ENCODE measurements at regions not wholly inside any gene's neighbourhood (a gene's known extent, or its start where the extent isn't known, plus 50 kb on each side); places are given as distances from the start of the nearest gene placed in this dataset.
"Not testable (repeated sequence)": the region's sequence is repeated elsewhere in the genome, so short reads cannot be mapped to it uniquely, and the experiment has no call there.

- no peaks in the 10 kb centered on the region for H3K79me2 ChIP-seq (ENCODE audit: low read length)
- no peak overlapping the region for H3K4me2 ChIP-seq (ENCODE audit: low read length)
- BruUV-seq (replicated peaks), result no TSS peak
- no peaks in the 10 kb centered on the region for H4K20me1 ChIP-seq (ENCODE audit: low read length)
- DNase-seq, result no peak
- H3K9me3 ChIP-seq (ENCODE audit: low read length), result no peaks in the 10 kb centered on the region
- H3K9me2 ChIP-seq (replicated peaks; ENCODE audit: low read length), result no peaks in the 10 kb centered on the region
- no peak overlapping the region for H2AFZ ChIP-seq (ENCODE audit: low read length)
- H3K9ac ChIP-seq (ENCODE audit: low read length), result no peak overlapping the region
- H3F3A ChIP-seq (ENCODE audit: low read length, unreplicated experiment), result no peaks in the 10 kb centered on the region
- no peak overlapping the region for H3K27ac ChIP-seq (ENCODE audit: low read length)
- no peak for ATAC-seq
- CTCF ChIA-PET, result no interaction called here
- TF ChIP-seq EZH2phosphoT487 (IDR thresholded peaks at IDR 0.05; ENCODE audit: borderline replicate concordance, low read length), result no peak
- H3K4me3 ChIP-seq (ENCODE audit: low read length), result no peak overlapping the region
- no peaks in the 10 kb centered on the region for H3K4me1 ChIP-seq (ENCODE audit: insufficient read depth, low read length)
- intact Hi-C loops (cut with micrococcal nuclease), result no loop called here
- POLR2A ChIA-PET (ENCODE audit: unreplicated experiment), result no interaction called here
- no peaks in the 10 kb centered on the region for H3K36me3 ChIP-seq (ENCODE audit: low read depth, low read length)
- H3K27me3 ChIP-seq (ENCODE audit: low read length), result no peaks in the 10 kb centered on the region
Observed at GRCh38 chr18:39208190-39208589, 1642.6 kb upstream of the CELF4 start.

GRCh38 chr18:39206398-39207103, 1641.0 kb upstream of the CELF4 start:
- BruUV-seq (replicated peaks); intact Hi-C loops (cut with micrococcal nuclease); H2AFZ ChIP-seq (ENCODE audit: low read length); H4K20me1 ChIP-seq (ENCODE audit: low read length); H3K9me3 ChIP-seq (ENCODE audit: low read length); H3K79me2 ChIP-seq (ENCODE audit: low read length); H3K27ac ChIP-seq (ENCODE audit: low read length); H3K9me2 ChIP-seq (replicated peaks; ENCODE audit: low read length); ATAC-seq; H3K4me3 ChIP-seq (ENCODE audit: low read length); H3K27me3 ChIP-seq (ENCODE audit: low read length); POLR2A ChIA-PET (ENCODE audit: unreplicated experiment); H3K36me3 ChIP-seq (ENCODE audit: low read depth, low read length); H3K9ac ChIP-seq (ENCODE audit: low read length); H3K4me2 ChIP-seq (ENCODE audit: low read length); CTCF ChIA-PET; H3K4me1 ChIP-seq (ENCODE audit: insufficient read depth, low read length); H3F3A ChIP-seq (ENCODE audit: low read length, unreplicated experiment); DNase-seq: not testable (repeated sequence)

- ChIA-PET CTCF (no interaction called here), POLR2A (ENCODE audit: unreplicated experiment) (no interaction called here)
- no peaks in the 10 kb centered on the region for H3K36me3 ChIP-seq (ENCODE audit: low read depth, low read length)
- no peaks in the 10 kb centered on the region for H3K4me1 ChIP-seq (ENCODE audit: insufficient read depth, low read length)
- no peaks in the 10 kb centered on the region for H3F3A ChIP-seq (ENCODE audit: low read length, unreplicated experiment)
- no peaks in the 10 kb centered on the region for H3K9me3 ChIP-seq (ENCODE audit: low read length)
- no peaks in the 10 kb centered on the region for H4K20me1 ChIP-seq (ENCODE audit: low read length)
- no peaks in the 10 kb centered on the region for H3K9me2 ChIP-seq (replicated peaks; ENCODE audit: low read length)
- H2AFZ ChIP-seq (ENCODE audit: low read length), result no peak overlapping the region
- ATAC-seq (no peak), DNase-seq (no peak)
- intact Hi-C loops (cut with micrococcal nuclease), result no loop called here
- no peak overlapping the region for H3K4me2 ChIP-seq (ENCODE audit: low read length)
- no peaks in the 10 kb centered on the region for H3K79me2 ChIP-seq (ENCODE audit: low read length)
- TF ChIP-seq CTCF (conservative IDR thresholded peaks at IDR 0.05; ENCODE audit: low read depth, low read length) (no peak), EZH2phosphoT487 (IDR thresholded peaks at IDR 0.05; ENCODE audit: borderline replicate concordance, low read length) (no peak), EZH2 (IDR thresholded peaks at IDR 0.05; ENCODE audit: low read length, unreplicated experiment) (no peak)
- no peak overlapping the region for H3K9ac ChIP-seq (ENCODE audit: low read length)
- H3K27me3 ChIP-seq (ENCODE audit: low read length), result no peaks in the 10 kb centered on the region
- BruUV-seq (replicated peaks), result no TSS peak
- no peak overlapping the region for H3K27ac ChIP-seq (ENCODE audit: low read length)
- no peak overlapping the region for H3K4me3 ChIP-seq (ENCODE audit: low read length)
Observed at GRCh38 chr18:39205565-39206195, 1640.1 kb upstream of the CELF4 start.
